ENCODE measurements at regions not wholly inside any gene's neighbourhood (a gene's known extent, or its start where the extent isn't known, plus 50 kb on each side); places are given as distances from the start of the nearest gene placed in this dataset.

DNA sequence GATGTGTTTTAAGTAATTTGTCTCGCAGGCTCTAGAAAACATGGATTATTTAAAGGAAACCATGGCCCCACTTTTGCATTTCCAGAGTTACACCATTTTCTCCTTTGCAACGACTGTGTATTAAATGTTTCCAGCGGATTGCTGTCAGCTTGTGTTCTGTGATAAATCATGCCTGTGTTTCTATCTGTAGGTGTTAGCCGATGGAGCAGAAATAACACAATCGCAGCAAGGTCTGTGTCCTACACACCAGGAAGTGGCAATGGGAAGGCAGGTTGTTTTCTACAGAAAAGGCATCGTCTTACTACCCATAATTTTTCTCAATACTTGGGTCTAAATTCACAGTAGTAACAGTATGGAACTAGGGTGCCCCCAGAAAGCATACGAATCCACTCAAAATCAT lies 590.1 kb downstream of the NLGN4X start:
- H3K9me3 ChIP-seq, result no peaks in the 10 kb centered on the region
- H3K27me3 ChIP-seq, result no peaks in the 10 kb centered on the region
- no peak for DNase-seq
- no peak overlapping the region for H3K4me3 ChIP-seq
- H3K27ac ChIP-seq, result no peak overlapping the region
- intact Hi-C loops (cut with DNase I; ENCODE audit: low total_unique reads), result no loop called here
- TF ChIP-seq POLR2A (IDR thresholded peaks at IDR 0.05), result no peak
- TF ChIP-seq, protein P1, sequence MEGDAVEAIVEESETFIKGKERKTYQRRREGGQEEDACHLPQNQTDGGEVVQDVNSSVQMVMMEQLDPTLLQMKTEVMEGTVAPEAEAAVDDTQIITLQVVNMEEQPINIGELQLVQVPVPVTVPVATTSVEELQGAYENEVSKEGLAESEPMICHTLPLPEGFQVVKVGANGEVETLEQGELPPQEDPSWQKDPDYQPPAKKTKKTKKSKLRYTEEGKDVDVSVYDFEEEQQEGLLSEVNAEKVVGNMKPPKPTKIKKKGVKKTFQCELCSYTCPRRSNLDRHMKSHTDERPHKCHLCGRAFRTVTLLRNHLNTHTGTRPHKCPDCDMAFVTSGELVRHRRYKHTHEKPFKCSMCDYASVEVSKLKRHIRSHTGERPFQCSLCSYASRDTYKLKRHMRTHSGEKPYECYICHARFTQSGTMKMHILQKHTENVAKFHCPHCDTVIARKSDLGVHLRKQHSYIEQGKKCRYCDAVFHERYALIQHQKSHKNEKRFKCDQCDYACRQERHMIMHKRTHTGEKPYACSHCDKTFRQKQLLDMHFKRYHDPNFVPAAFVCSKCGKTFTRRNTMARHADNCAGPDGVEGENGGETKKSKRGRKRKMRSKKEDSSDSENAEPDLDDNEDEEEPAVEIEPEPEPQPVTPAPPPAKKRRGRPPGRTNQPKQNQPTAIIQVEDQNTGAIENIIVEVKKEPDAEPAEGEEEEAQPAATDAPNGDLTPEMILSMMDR (IDR thresholded peaks at IDR 0.05), result no peak
- no peaks in the 10 kb centered on the region for H3K4me1 ChIP-seq
- no peaks in the 10 kb centered on the region for H3K36me3 ChIP-seq

DNA sequence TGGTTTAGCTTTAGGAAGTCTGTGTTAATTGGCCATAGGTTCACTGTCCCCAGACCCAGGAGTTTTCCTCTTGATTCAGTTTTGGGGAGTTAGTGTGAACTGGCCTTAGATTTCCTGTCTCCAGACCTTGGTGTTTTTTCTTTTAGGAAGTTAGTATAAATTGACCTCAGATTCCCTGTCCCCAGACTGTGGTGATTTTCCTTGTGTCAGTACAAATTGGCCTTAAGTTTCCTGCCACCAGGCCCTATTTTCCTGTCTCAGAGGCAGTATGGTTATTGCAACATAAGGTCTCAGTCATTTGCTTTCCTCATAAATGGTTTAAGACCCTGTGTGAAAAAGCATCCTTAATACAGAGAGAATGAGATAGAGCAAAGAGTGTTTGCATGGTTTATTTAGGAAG lies 595.8 kb downstream of the NLGN4X start:
- no peaks in the 10 kb centered on the region for H3K27me3 ChIP-seq
- H3K36me3 ChIP-seq, result no peaks in the 10 kb centered on the region
- H3K27ac ChIP-seq, result no peak overlapping the region
- intact Hi-C loops (cut with DNase I; ENCODE audit: low total_unique reads), result no loop called here
- H3K4me1 ChIP-seq, result no peaks in the 10 kb centered on the region
- DNase-seq, result no peak
- no peaks in the 10 kb centered on the region for H3K9me3 ChIP-seq
- no peak overlapping the region for H3K4me3 ChIP-seq
- TF ChIP-seq, protein P1 (IDR thresholded peaks at IDR 0.05), result no peak
- TF ChIP-seq POLR2A (IDR thresholded peaks at IDR 0.05), result no peak

DNA sequence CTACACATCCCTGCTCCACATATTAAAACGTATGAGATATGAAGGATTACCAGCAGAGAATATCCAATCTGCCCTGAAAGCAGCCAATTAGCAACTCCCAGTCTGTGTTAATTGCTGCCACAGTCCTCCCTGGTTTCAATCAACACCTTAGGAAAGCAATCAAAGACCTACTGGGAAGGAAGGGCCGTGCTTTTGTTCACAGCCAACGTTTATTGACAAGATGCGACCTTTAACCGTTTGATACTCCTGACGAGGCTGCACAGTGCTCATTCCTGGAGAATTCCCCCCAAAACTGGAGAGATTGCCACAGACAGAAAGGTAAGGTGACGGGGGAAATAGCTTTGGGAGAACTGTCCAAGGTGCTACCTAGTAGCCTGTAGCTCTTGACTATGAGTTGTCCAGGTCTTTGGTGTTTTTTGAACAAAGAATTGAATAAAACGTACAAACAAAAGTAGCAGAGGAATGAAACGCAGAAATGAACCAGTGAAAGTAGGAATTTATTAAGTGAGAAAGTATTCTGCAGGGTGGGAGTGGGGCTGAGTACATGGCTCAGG lies 596.5 kb downstream of the NLGN4X start:
- Histone ChIP-seq H3K4me1 (no peaks in the 10 kb centered on the region), H3K27me3 (no peaks in the 10 kb centered on the region), H3K4me3 (no peak overlapping the region), H3K9me3 (no peaks in the 10 kb centered on the region), H3K27ac (no peak overlapping the region), H3K36me3 (no peaks in the 10 kb centered on the region)
- TF ChIP-seq, protein P1 (IDR thresholded peaks at IDR 0.05), result no peak
- no peak for TF ChIP-seq POLR2A (IDR thresholded peaks at IDR 0.05)
- intact Hi-C loops (cut with DNase I; ENCODE audit: low total_unique reads), result no loop called here
- no peak for DNase-seq

DNA sequence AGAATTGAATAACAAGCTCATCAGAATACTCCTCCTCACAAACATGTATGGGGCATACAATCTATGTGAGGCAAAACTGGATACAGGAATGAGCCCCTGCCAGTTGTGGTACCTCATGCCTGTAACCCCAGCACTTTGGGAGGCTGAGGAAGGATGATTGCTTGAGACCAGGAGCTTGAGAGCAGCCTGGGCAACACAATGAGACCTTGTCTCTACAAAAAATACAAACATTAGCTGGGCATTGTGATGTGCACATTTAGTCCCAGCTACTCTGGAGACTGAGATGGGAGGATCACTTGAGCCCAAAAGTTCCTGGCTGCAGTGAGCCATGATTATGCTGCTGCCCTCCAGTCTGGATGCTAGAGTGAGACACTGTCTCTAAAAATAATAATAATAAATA lies 611.0 kb downstream of the NLGN4X start:
- no peak for DNase-seq
- TF ChIP-seq, protein P1 (IDR thresholded peaks at IDR 0.05), result no peak
- no peak for TF ChIP-seq POLR2A (IDR thresholded peaks at IDR 0.05)
- no peak overlapping the region for H3K27ac ChIP-seq
- H3K27me3 ChIP-seq, result no peaks in the 10 kb centered on the region
- H3K4me3 ChIP-seq, result no peak overlapping the region
- no peaks in the 10 kb centered on the region for H3K9me3 ChIP-seq
- no peaks in the 10 kb centered on the region for H3K36me3 ChIP-seq
- H3K4me1 ChIP-seq, result no peaks in the 10 kb centered on the region
- intact Hi-C loops (cut with DNase I; ENCODE audit: low total_unique reads), result no loop called here

DNA sequence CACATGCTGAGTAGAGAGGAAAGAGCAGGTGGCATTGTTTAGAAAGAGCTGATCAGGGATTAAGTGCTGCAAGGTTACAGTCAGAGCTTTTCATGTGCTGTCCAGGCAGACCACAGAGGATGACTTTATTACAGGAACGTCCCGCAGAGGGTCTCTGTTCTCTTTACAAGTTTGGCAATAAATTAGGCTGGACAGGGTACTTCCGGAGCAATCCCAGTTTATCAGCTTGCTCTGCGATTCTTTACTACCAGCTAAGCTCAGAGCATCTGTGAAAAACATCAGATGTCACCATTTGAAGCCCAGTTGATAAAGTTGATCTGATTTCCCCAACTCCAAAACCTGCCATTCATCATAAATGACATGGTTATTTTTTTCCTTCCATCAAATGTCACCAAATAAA lies 633.1 kb downstream of the NLGN4X start:
- Histone ChIP-seq H3K4me1 (no peaks in the 10 kb centered on the region), H3K27ac (no peak overlapping the region), H3K4me3 (no peak overlapping the region), H3K36me3 (no peaks in the 10 kb centered on the region), H3K27me3 (no peaks in the 10 kb centered on the region), H3K9me3 (no peaks in the 10 kb centered on the region)
- intact Hi-C loops (cut with DNase I; ENCODE audit: low total_unique reads), result no loop called here
- DNase-seq, result no peak
- no peak for TF ChIP-seq POLR2A (IDR thresholded peaks at IDR 0.05)
- TF ChIP-seq, protein P1 (IDR thresholded peaks at IDR 0.05), result no peak

All from uterus (tissue), 3 donors.